H1 (cell line): ENCODE measurements at regions not wholly inside any gene's neighbourhood (a gene's known extent, or its start where the extent isn't known, plus 50 kb on each side); places are given as distances from the start of the nearest gene placed in this dataset.

ENCODE experiments used
- CTCF ChIA-PET: fragments of 300-600 bp; sonication (Branson Sonifier 250); formaldehyde crosslinking; loops from one replicate; lab custom pipeline; 2021; ENCODE audit not compliant: partially characterized antibody; lab: Charles Lee
- POLR2A ChIA-PET: fragments of 300-600 bp; sonication (Branson Sonifier 250); formaldehyde crosslinking; loops from one replicate; lab custom pipeline; 2021; ENCODE audit warnings: inconsistent platforms; ENCODE audit not compliant: partially characterized antibody; lab: Charles Lee
- DNase-seq, 2 experiments: peaks; one replicate each; pipeline versions ENCODE4 v3.0.0 to v3.0.0-alpha.2; 2010 to 2022; ENCODE audit warnings: low spot score in 2 of 2, low read depth in 1 of 2, mixed read lengths in 1 of 2
- FAIRE-seq: peaks from 2 replicates; lab custom pipeline; 2011; peaks lifted over from hg19 to GRCh38; lab: Jason Lieb, UNC
- H2AFZ ChIP-seq: 2 replicates; pipeline ENCODE4 v1.8.1; 2012; ENCODE audit warnings: low read length, inconsistent platforms
- H2AK5ac ChIP-seq: 2 replicates; pipeline ENCODE4 v1.6.1; 2013; ENCODE audit warnings: low read depth, low read length
- H2BK120ac ChIP-seq: replicated peaks from 2 replicates; pipeline ENCODE3; 2013; ENCODE audit warnings: low read depth, low read length, inconsistent platforms
- H2BK12ac ChIP-seq: 2 replicates; pipeline ENCODE4 v1.6.1; 2013; ENCODE audit warnings: low read depth, low read length
- H2BK15ac ChIP-seq: 2 replicates; pipeline ENCODE4 v1.6.1; 2013; ENCODE audit warnings: low read length
- H2BK20ac ChIP-seq: 2 replicates; pipeline ENCODE4 v1.6.1; 2013; ENCODE audit warnings: low read length
- H2BK5ac ChIP-seq: 2 replicates; pipeline ENCODE4 v1.6.1; 2013; ENCODE audit warnings: low read depth, low read length
- H3K14ac ChIP-seq: 2 replicates; pipeline ENCODE4 v1.6.1; 2013; ENCODE audit warnings: inconsistent platforms; ENCODE audit not compliant: insufficient read length
- H3K18ac ChIP-seq: 2 replicates; pipeline ENCODE4 v1.6.1; 2013; ENCODE audit warnings: low read length; ENCODE audit errors: extremely low read depth
- H3K23ac ChIP-seq: 2 replicates; pipeline ENCODE4 v1.6.1; 2013; ENCODE audit warnings: inconsistent platforms; ENCODE audit not compliant: insufficient read length
- H3K23me2 ChIP-seq: 2 replicates; pipeline ENCODE4 v1.6.1; 2013; ENCODE audit warnings: low read depth, low read length
- H3K27ac ChIP-seq: 2 replicates; pipeline ENCODE4 v1.6.1; 2011; ENCODE audit warnings: low read depth, low read length, inconsistent platforms
- H3K27me3 ChIP-seq, 4 experiments: replicated peaks in 1 of 4; 1 replicate in 1 of 4; 2 replicates in 3 of 4; pipeline versions ENCODE4 v1.6.1 to v1.8.1; 2011 to 2013; ENCODE audit warnings: low read length in 3 of 4, mild to moderate bottlenecking in 3 of 4, inconsistent platforms in 2 of 4, mixed read lengths in 2 of 4, moderate library complexity in 1 of 4; ENCODE audit not compliant: control insufficient read depth in 3 of 4, insufficient read depth in 3 of 4; ENCODE audit errors: extremely low read depth in 1 of 4
- H3K36me3 ChIP-seq, 4 experiments: 2 replicates each; pipeline versions ENCODE4 v1.6.1 to v1.8.1; 2011 to 2013; ENCODE audit warnings: mild to moderate bottlenecking in 4 of 4, low read length in 3 of 4, moderate library complexity in 2 of 4, control low read depth in 1 of 4, inconsistent platforms in 1 of 4; ENCODE audit not compliant: insufficient read depth in 4 of 4, control insufficient read depth in 2 of 4
- H3K4ac ChIP-seq: replicated peaks from 2 replicates; pipeline ENCODE3; 2013; ENCODE audit warnings: low read length, low read depth, mixed read lengths, inconsistent platforms; ENCODE audit not compliant: insufficient read length
- H3K4me1 ChIP-seq, 4 experiments: replicated peaks in 1 of 4; 1 replicate in 1 of 4; 2 replicates in 3 of 4; pipeline versions ENCODE4 v1.6.1 to v1.8.1; 2011 to 2013; ENCODE audit warnings: low read length in 3 of 4, inconsistent platforms in 2 of 4, mixed read lengths in 1 of 4; ENCODE audit not compliant: insufficient read depth in 4 of 4, control insufficient read depth in 3 of 4
- H3K4me2 ChIP-seq, 2 experiments: 2 replicates each; pipeline versions ENCODE4 v1.6.1 to v1.8.1; 2011 to 2013; ENCODE audit warnings: low read depth in 2 of 2, low read length in 2 of 2, control low read depth in 1 of 2, inconsistent platforms in 1 of 2, mild to moderate bottlenecking in 1 of 2; ENCODE audit not compliant: insufficient read depth in 1 of 2
- H3K4me3 ChIP-seq, 4 experiments: fragments of 200-600, 300-600 bp in 1 of 4; sonication (generic), shearing (Covaris generic), sonication (Bioruptor Twin) in 1 of 4; 2 replicates each; pipeline versions ENCODE4 v1.5.1 to v1.8.1; 2011 to 2016; ENCODE audit warnings: low read length in 4 of 4, low read depth in 3 of 4, control low read depth in 2 of 4, inconsistent platforms in 2 of 4, mild to moderate bottlenecking in 2 of 4, mixed read lengths in 1 of 4, moderate library complexity in 1 of 4; ENCODE audit not compliant: insufficient read depth in 2 of 4; ENCODE audit errors: extremely low read depth in 1 of 4
- H3K56ac ChIP-seq: replicated peaks from 2 replicates; pipeline ENCODE3; 2013; ENCODE audit warnings: low read depth, mild to moderate bottlenecking, mixed read lengths, low read length, inconsistent platforms; ENCODE audit not compliant: insufficient read length
- H3K79me1 ChIP-seq: 2 replicates; pipeline ENCODE4 v1.6.1; 2013; ENCODE audit warnings: low read depth, low read length, control low read depth
- H3K79me2 ChIP-seq, 2 experiments: 2 replicates each; pipeline versions ENCODE4 v1.6.1 to v1.8.1; 2012 to 2013; ENCODE audit warnings: low read length in 2 of 2, mild to moderate bottlenecking in 2 of 2, inconsistent platforms in 1 of 2; ENCODE audit not compliant: insufficient read depth in 2 of 2, control insufficient read depth in 1 of 2
- H3K9ac ChIP-seq, 4 experiments: replicated peaks in 1 of 4; 1 replicate in 1 of 4; 2 replicates in 3 of 4; pipeline versions ENCODE4 v1.6.1 to v1.8.1; 2011 to 2013; ENCODE audit warnings: low read depth in 3 of 4, low read length in 3 of 4, control low read depth in 2 of 4, mild to moderate bottlenecking in 2 of 4, moderate library complexity in 2 of 4, inconsistent platforms in 1 of 4; ENCODE audit errors: extremely low read depth in 1 of 4
- H3K9me3 ChIP-seq, 2 experiments: 2 replicates each; pipeline versions ENCODE4 v1.6.1 to v1.8.1; 2012 to 2013; ENCODE audit warnings: mild to moderate bottlenecking in 2 of 2, moderate library complexity in 2 of 2, control low read depth in 1 of 2, inconsistent platforms in 1 of 2, low read depth in 1 of 2, low read length in 1 of 2, mixed read lengths in 1 of 2; ENCODE audit not compliant: insufficient read depth in 2 of 2
- H4K20me1 ChIP-seq, 2 experiments: replicated peaks in 1 of 2; 2 replicates each; pipeline versions ENCODE3 to v1.8.1; 2011 to 2013; ENCODE audit warnings: inconsistent platforms in 2 of 2, low read length in 2 of 2, mild to moderate bottlenecking in 1 of 2; ENCODE audit not compliant: insufficient read depth in 2 of 2, control insufficient read depth in 1 of 2
- H4K5ac ChIP-seq: 2 replicates; pipeline ENCODE4 v1.6.1; 2013; ENCODE audit warnings: low read length, low read depth, mixed read lengths, inconsistent platforms; ENCODE audit not compliant: insufficient read length
- H4K8ac ChIP-seq: 2 replicates; pipeline ENCODE4 v1.8.0; 2013; ENCODE audit warnings: mild to moderate bottlenecking, moderate library complexity, low read length, inconsistent platforms; ENCODE audit not compliant: insufficient read depth; ENCODE audit errors: extremely low read depth
- H4K91ac ChIP-seq: replicated peaks from 2 replicates; pipeline ENCODE3; 2013; ENCODE audit warnings: low read length, mixed read lengths, inconsistent platforms; ENCODE audit not compliant: insufficient read length
- EGR1 ChIP-seq: IDR thresholded peaks from 2 replicates; pipeline ENCODE4 v1.6.1; 2011; ENCODE audit warnings: low read depth, low read length, borderline replicate concordance
- JUN ChIP-seq: IDR thresholded peaks from 2 replicates; pipeline ENCODE4 v1.6.1; 2011; ENCODE audit warnings: low read depth, mild to moderate bottlenecking, improper control_type of control experiment, low read length
- RBBP5 ChIP-seq: IDR thresholded peaks from 2 replicates; pipeline ENCODE4 v1.7.1; 2012; ENCODE audit warnings: low read depth, mild to moderate bottlenecking, inconsistent platforms, low read length, moderate library complexity, borderline replicate concordance
- RNF2 ChIP-seq: fragments of 200-900, 300-1000 bp; sonication (generic); IDR thresholded peaks from 2 replicates; pipeline ENCODE4 v1.7.1; 2016; ENCODE audit warnings: borderline replicate concordance, low read depth, mild to moderate bottlenecking, antibody characterized with exemption, low read length; ENCODE audit not compliant: poor library complexity, severe bottlenecking; ENCODE audit errors: missing control alignments
- SIN3A ChIP-seq, 2 experiments: IDR thresholded peaks in 1 of 2; conservative IDR thresholded peaks in 1 of 2; 2 replicates each; pipeline ENCODE4 v1.6.1; 2011 to 2012; ENCODE audit warnings: low read length in 2 of 2, improper control_type of control experiment in 1 of 2, low read depth in 1 of 2, mild to moderate bottlenecking in 1 of 2
- SUZ12 ChIP-seq: fragments of 200-600 bp; sonication (generic); IDR thresholded peaks from 2 replicates; pipeline ENCODE4 v1.6.1; 2012; ENCODE audit warnings: mild to moderate bottlenecking, inconsistent platforms, low read length, moderate library complexity, mixed read lengths
- WGBS, 2 experiments: shearing (Covaris generic) in 1 of 2; methylation state at CpG; one replicate each; pipeline versions ENCODE4 v1.1.6 to v1.1.7; 2013 to 2015; ENCODE audit warnings: low lambda C conversion rate in 2 of 2, mixed read lengths in 2 of 2, inconsistent platforms in 1 of 2, low coverage in 1 of 2, missing lambda C conversion rate in 1 of 2; ENCODE audit not compliant: insufficient replicate concordance in 2 of 2, insufficient coverage in 1 of 2, insufficient read length in 1 of 2; ENCODE audit errors: extremely low coverage in 1 of 2, missing lambda C conversion rate in 1 of 2; 5-methylcytosine and 5-hydroxymethylcytosine counted together
- TF ChIP-seq, protein P1 (sequence below): IDR thresholded peaks from 2 replicates; pipeline ENCODE4 v1.6.1; 2012; ENCODE audit warnings: low read length, inconsistent platforms

DNA sequence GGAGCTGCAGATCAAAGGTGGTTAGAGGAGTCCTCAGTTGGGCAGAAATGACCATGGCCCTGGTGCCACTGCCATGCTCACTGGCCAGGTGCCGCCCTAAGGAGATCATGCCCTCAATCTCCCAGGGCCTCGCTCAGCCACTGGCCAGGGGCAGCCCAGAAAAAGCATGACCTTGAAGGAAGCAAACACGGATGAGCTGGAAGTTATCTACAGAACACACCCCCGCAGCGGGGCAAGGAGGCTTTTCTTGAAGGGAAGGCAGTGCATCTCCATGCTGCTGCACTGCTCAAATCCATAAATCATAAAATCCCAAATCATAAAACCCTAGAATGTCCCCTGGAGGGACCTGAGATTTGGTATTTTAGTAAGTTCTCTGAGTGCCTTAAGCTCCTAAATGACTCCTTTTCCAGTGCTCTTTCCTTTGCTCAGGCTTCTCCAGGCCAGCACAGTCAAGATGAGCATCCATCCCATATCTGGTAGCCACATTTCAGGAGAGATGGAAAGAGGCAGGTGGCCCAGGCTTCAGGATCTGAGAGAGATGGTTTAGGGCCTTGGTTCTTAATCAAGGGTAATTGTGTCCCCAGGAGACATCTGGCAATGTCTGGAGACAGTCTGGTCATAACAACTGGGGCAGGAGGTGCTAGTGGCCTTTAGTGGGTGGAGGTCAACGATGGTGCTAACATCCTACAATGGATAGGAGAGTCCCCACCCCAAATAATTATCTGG is 217.3 kb downstream of the RBM19 start:
- Histone ChIP-seq H3K18ac (no peak overlapping the region), H3K4me2 (no peak overlapping the region), H4K20me1 (no peaks in the 10 kb centered on the region), H4K8ac (no peak overlapping the region), H2BK20ac (no peak overlapping the region), H2BK5ac (no peak overlapping the region), H3K9me3 (peaks cover 7 to 8% of the 10 kb centered on the region in 2 experiments; a peak in 3 of 4 replicates), H2AFZ (no peak overlapping the region), H3K4me1 (no peaks in the 10 kb centered on the region), H3K36me3 (no peaks in the 10 kb centered on the region), H3K56ac (no peak overlapping the region), H3K23me2 (no peaks in the 10 kb centered on the region), H3K27me3 (peaks cover 3 to 11% (median 8%) of the 10 kb centered on the region in 4 experiments), H3K27ac (no peak overlapping the region), H3K4ac (no peak overlapping the region), H3K4me3 (no peak overlapping the region), H4K91ac (no peak overlapping the region), H2BK120ac (no peak overlapping the region), H3K79me1 (no peaks in the 10 kb centered on the region), H3K79me2 (no peaks in the 10 kb centered on the region), H3K14ac (no peak overlapping the region), H4K5ac (no peak overlapping the region), H2BK15ac (no peak overlapping the region), H2AK5ac (no peak overlapping the region), H3K23ac (no peak overlapping the region), H3K9ac (no peak overlapping the region), H2BK12ac (no peak overlapping the region)
- 91% methylated on average over 6 of the region's 6 CpGs; no CpG with 5 or more reads in 1 of the 2 experiments for WGBS, 2 experiments
- POLR2A ChIA-PET, result no interaction called here
- no peak for DNase-seq
- CTCF ChIA-PET, result no interaction called here
- FAIRE-seq, result no peak
- no peak for TF ChIP-seq JUN
- TF ChIP-seq RNF2, result no peak
- TF ChIP-seq SIN3A (conservative IDR thresholded peaks at IDR 0.05 in 1 of 2, IDR thresholded peaks at IDR 0.05 in 1 of 2; ENCODE audit: low read depth in 1 of 2, low read length in 2 of 2), result no peak
- TF ChIP-seq EGR1, result no peak
- no peak for TF ChIP-seq SUZ12
- TF ChIP-seq RBBP5, result no peak
- TF ChIP-seq, protein P1, sequence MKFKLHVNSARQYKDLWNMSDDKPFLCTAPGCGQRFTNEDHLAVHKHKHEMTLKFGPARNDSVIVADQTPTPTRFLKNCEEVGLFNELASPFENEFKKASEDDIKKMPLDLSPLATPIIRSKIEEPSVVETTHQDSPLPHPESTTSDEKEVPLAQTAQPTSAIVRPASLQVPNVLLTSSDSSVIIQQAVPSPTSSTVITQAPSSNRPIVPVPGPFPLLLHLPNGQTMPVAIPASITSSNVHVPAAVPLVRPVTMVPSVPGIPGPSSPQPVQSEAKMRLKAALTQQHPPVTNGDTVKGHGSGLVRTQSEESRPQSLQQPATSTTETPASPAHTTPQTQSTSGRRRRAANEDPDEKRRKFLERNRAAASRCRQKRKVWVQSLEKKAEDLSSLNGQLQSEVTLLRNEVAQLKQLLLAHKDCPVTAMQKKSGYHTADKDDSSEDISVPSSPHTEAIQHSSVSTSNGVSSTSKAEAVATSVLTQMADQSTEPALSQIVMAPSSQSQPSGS, result no peak
